ENCODE measurements at regions not wholly inside any gene's neighbourhood (a gene's known extent, or its start where the extent isn't known, plus 50 kb on each side); places are given as distances from the start of the nearest gene placed in this dataset.

DNA sequence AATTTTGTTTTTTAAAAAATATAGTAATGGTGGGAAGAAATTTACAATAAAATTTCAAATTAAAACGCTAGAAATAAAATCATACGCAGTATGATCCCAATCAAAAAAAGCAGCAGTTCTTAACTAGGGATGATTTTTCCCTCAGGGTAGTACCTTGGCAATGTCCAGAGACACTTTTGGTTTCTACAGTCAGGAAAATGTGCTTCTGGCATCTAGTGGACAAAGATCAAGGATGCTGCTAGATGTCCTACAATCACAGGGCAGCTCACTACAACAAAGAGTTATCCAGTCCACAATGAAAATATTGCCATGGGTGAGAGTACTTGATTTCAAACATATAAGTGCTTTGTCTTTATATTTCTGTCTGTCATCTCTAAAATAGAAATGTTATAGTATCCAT is 400.2 kb upstream of the SGCD start:
- TF ChIP-seq, protein P1, sequence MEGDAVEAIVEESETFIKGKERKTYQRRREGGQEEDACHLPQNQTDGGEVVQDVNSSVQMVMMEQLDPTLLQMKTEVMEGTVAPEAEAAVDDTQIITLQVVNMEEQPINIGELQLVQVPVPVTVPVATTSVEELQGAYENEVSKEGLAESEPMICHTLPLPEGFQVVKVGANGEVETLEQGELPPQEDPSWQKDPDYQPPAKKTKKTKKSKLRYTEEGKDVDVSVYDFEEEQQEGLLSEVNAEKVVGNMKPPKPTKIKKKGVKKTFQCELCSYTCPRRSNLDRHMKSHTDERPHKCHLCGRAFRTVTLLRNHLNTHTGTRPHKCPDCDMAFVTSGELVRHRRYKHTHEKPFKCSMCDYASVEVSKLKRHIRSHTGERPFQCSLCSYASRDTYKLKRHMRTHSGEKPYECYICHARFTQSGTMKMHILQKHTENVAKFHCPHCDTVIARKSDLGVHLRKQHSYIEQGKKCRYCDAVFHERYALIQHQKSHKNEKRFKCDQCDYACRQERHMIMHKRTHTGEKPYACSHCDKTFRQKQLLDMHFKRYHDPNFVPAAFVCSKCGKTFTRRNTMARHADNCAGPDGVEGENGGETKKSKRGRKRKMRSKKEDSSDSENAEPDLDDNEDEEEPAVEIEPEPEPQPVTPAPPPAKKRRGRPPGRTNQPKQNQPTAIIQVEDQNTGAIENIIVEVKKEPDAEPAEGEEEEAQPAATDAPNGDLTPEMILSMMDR (conservative IDR thresholded peaks at IDR 0.05; ENCODE audit: control insufficient read depth, insufficient read depth, low read depth, low read length): no peak
- no peak overlapping the region for H3K4me3 ChIP-seq (ENCODE audit: control insufficient read depth, low read depth, low read length)
- DNase-seq (ENCODE audit: low read depth): no peak

- DNase-seq (ENCODE audit: low read depth): no peak
- H3K4me3 ChIP-seq (ENCODE audit: control insufficient read depth, low read depth, low read length): no peak overlapping the region
- TF ChIP-seq, protein P1 (conservative IDR thresholded peaks at IDR 0.05; ENCODE audit: control insufficient read depth, insufficient read depth, low read depth, low read length): no peak
These were observed 397.9 kb upstream of the SGCD start for GRCh38 chr5:155929112-155929511.

DNA sequence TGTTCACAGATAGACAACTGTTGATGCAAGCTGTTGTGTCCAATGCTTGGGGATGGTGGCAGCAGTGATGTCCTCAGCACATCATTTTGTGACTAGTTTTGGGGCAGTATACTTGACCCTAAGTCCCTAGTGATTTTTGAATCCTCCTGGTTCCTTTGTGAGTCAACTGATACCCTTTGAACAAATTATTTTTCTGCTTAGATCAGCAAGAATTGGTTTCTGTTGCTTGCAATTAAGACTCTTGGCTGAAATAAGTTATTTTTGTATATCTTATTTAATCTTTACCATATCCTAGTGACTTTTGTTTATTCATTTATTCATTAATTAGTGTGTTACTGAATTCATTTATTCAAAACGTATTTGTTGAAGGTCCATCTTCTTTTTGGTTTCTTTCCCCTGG is 392.0 kb upstream of the SGCD start:
- TF ChIP-seq, protein P1 (conservative IDR thresholded peaks at IDR 0.05; ENCODE audit: control insufficient read depth, insufficient read depth, low read depth, low read length): no peak
- H3K4me3 ChIP-seq (ENCODE audit: control insufficient read depth, low read depth, low read length): no peak overlapping the region
- no peak for DNase-seq (ENCODE audit: low read depth)

- no peak for DNase-seq (ENCODE audit: low read depth)
- TF ChIP-seq, protein P1 (conservative IDR thresholded peaks at IDR 0.05; ENCODE audit: control insufficient read depth, insufficient read depth, low read depth, low read length): no peak
- no peak overlapping the region for H3K4me3 ChIP-seq (ENCODE audit: control insufficient read depth, low read depth, low read length)
These were observed 391.2 kb upstream of the SGCD start for GRCh38 chr5:155935723-155936122.

DNA sequence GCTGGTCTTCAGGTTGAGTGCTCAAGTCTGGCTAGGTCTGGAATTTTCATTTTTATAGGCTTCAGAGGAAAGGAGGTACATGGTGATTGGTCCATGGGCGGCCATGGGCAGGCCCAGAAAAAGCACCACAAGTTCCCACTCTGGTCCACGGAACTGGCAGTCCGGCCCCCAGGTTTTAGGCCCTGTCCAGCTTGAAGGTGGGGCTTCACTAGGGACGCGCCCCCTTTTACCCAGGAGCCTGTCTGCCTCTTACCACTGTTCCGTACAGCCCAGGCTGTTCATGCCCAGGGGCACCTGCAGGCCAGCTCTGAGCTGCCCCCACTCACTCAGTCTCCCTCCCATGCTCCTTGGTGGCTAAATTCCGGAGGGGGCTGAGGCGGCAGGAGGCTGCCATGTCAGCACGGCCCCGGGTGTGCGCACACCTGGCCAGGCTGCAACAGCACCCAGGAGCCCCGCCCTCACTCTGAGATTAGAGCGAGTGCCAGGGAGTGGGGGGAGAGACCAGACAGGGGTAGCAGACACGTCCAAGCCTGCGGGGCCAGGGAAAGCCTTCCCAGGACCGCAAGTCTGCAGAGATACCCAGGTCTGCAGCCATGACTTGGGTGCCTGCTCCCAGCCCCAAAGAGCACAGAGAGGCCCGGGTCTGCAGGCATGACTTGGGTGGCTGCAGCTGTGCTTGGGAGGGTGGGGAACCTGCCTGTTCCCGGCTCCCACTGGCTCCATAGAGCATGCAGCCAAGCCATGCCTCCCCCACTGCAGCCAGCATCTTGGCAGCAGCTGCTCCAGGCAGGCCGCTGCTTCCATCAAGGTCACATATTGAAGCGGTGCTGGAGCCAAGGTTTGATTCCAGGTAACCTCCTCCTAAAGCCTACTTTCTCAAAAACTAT is 390.2 kb upstream of the SGCD start:
- H3K4me3 ChIP-seq (ENCODE audit: control insufficient read depth, low read depth, low read length): no peak overlapping the region
- TF ChIP-seq, protein P1 (conservative IDR thresholded peaks at IDR 0.05; ENCODE audit: control insufficient read depth, insufficient read depth, low read depth, low read length): no peak
- DNase-seq (ENCODE audit: low read depth): no peak

DNA sequence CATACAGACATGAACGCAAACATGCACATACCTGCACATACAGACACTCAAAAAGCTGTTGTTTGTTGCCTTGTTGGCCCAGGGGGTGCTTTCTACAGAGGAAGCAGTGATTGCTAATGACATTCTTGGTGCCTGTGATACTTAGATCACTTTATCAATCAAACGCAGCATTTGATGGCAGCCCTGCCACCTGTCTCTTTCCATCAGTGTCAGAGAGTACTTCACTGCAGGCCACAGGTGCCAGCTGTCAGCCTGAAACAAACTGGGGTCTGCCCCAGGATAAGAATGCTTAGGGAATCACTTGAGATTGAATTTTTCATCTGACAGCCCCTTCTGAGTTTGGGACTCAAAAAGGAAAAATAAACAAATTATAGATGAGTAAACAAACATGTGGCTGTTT is 388.9 kb upstream of the SGCD start:
- TF ChIP-seq, protein P1 (conservative IDR thresholded peaks at IDR 0.05; ENCODE audit: control insufficient read depth, insufficient read depth, low read depth, low read length): no peak
- DNase-seq (ENCODE audit: low read depth): no peak

More for the DNA sequence above, 388.9 kb upstream of the SGCD start:
- H3K4me3 ChIP-seq (ENCODE audit: control insufficient read depth, low read depth, low read length): no peak overlapping the region
